ENCODE measurements at regions not wholly inside any gene's neighbourhood (a gene's known extent, or its start where the extent isn't known, plus 50 kb on each side); places are given as distances from the start of the nearest gene placed in this dataset.

- Histone ChIP-seq H3K27me3 (ENCODE audit: control insufficient read depth, insufficient read depth, low read length, poor library complexity, severe bottlenecking) (peaks cover 38% of the 10 kb centered on the region), H3K4me3 (ENCODE audit: low read length) (no peak overlapping the region), H3K36me3 (ENCODE audit: control insufficient read depth, insufficient read depth, low read length) (no peaks in the 10 kb centered on the region), H3K9ac (ENCODE audit: extremely low read depth, low read length, poor library complexity, severe bottlenecking) (no peak overlapping the region), H3K9me3 (ENCODE audit: control insufficient read depth, low read length) (no peaks in the 10 kb centered on the region), H3K4me1 (ENCODE audit: control insufficient read depth, insufficient read depth, low read length) (peaks cover 4% of the 10 kb centered on the region), H3K27ac (ENCODE audit: low read depth, low read length) (no peak overlapping the region)
- 87 to 100% methylated on average over 1 to 2 of the region's 2 CpGs for WGBS, 2 experiments (ENCODE audit: insufficient coverage in 1 of 2, insufficient read length in 1 of 2)
- DNase-seq = no peak
- Mint-ChIP-seq H3K27ac (no peak overlapping the region), H3K4me3 (no peak overlapping the region), H3K36me3 (ENCODE audit: low read depth) (no peaks in the 10 kb centered on the region), H3K27me3 (ENCODE audit: insufficient read depth) (peaks cover 30% of the 10 kb centered on the region), H3K4me1 (peaks cover 7% of the 10 kb centered on the region), H3K9me3 (no peaks in the 10 kb centered on the region)
- TF ChIP-seq CTCF (conservative IDR thresholded peaks at IDR 0.05) = no peak
These were observed 1893.9 kb upstream of the PIK3C3 start for GRCh38 chr18:40061086-40061485.

- peaks cover 7% of the 10 kb centered on the region for H3K4me1 Mint-ChIP-seq
- H3K4me3 Mint-ChIP-seq = no peak overlapping the region
- H3K9ac ChIP-seq (ENCODE audit: extremely low read depth, low read length, poor library complexity, severe bottlenecking) = no peak overlapping the region
- H3K27ac ChIP-seq (ENCODE audit: low read depth, low read length) = no peak overlapping the region
- no peak for DNase-seq
- no peaks in the 10 kb centered on the region for H3K36me3 ChIP-seq (ENCODE audit: control insufficient read depth, insufficient read depth, low read length)
- H3K9me3 ChIP-seq (ENCODE audit: control insufficient read depth, low read length) = no peaks in the 10 kb centered on the region
- TF ChIP-seq CTCF (conservative IDR thresholded peaks at IDR 0.05) = no peak
- peaks cover 30% of the 10 kb centered on the region for H3K27me3 Mint-ChIP-seq (ENCODE audit: insufficient read depth)
- no peak overlapping the region for H3K27ac Mint-ChIP-seq
- H3K4me3 ChIP-seq (ENCODE audit: low read length) = no peak overlapping the region
- H3K36me3 Mint-ChIP-seq (ENCODE audit: low read depth) = no peaks in the 10 kb centered on the region
- peaks cover 39% of the 10 kb centered on the region for H3K27me3 ChIP-seq (ENCODE audit: control insufficient read depth, insufficient read depth, low read length, poor library complexity, severe bottlenecking)
- WGBS, 2 experiments (ENCODE audit: insufficient coverage in 1 of 2, insufficient read length in 1 of 2) = 75 to 83% methylated on average over 1 of the region's 1 CpG
- no peaks in the 10 kb centered on the region for H3K9me3 Mint-ChIP-seq
- peaks cover 4% of the 10 kb centered on the region for H3K4me1 ChIP-seq (ENCODE audit: control insufficient read depth, insufficient read depth, low read length)
These were observed 1894.5 kb upstream of the PIK3C3 start for GRCh38 chr18:40060562-40060961.

- Mint-ChIP-seq H3K36me3 (ENCODE audit: low read depth) (no peaks in the 10 kb centered on the region), H3K27me3 (ENCODE audit: insufficient read depth) (peaks cover 32% of the 10 kb centered on the region), H3K9me3 (no peaks in the 10 kb centered on the region), H3K27ac (no peak overlapping the region), H3K4me1 (peaks cover 7% of the 10 kb centered on the region), H3K4me3 (no peak overlapping the region)
- no peak for TF ChIP-seq CTCF (conservative IDR thresholded peaks at IDR 0.05)
- no peak overlapping the region for H3K27ac ChIP-seq (ENCODE audit: low read depth, low read length)
- DNase-seq = no peak
- peaks cover 39% of the 10 kb centered on the region for H3K27me3 ChIP-seq (ENCODE audit: control insufficient read depth, insufficient read depth, low read length, poor library complexity, severe bottlenecking)
- H3K9ac ChIP-seq (ENCODE audit: extremely low read depth, low read length, poor library complexity, severe bottlenecking) = no peak overlapping the region
- WGBS, 2 experiments (ENCODE audit: insufficient coverage in 1 of 2, insufficient read length in 1 of 2) = 82 to 91% methylated on average over 1 to 3 of the region's 3 CpGs
- peaks cover 4% of the 10 kb centered on the region for H3K4me1 ChIP-seq (ENCODE audit: control insufficient read depth, insufficient read depth, low read length)
- no peak overlapping the region for H3K4me3 ChIP-seq (ENCODE audit: low read length)
- H3K36me3 ChIP-seq (ENCODE audit: control insufficient read depth, insufficient read depth, low read length) = no peaks in the 10 kb centered on the region
- no peaks in the 10 kb centered on the region for H3K9me3 ChIP-seq (ENCODE audit: control insufficient read depth, low read length)
These were observed 1896.0 kb upstream of the PIK3C3 start for GRCh38 chr18:40058811-40059570.

Data from endodermal cell (in vitro differentiated cells).